Glomerular visceral epithelial cell (primary cell): ENCODE measurements at regions not wholly inside any gene's neighbourhood (a gene's known extent, or its start where the extent isn't known, plus 50 kb on each side); places are given as distances from the start of the nearest gene placed in this dataset.
A peak's percentile ranks its signal among the peaks of the same experiment; 100 is the strongest.

Experiments used
- DNase-seq: peaks from one replicate; pipeline ENCODE4 v3.0.0-alpha.2; 2016; ENCODE audit errors: extremely low spot score

- no peak for DNase-seq
Measured at GRCh38 chr13:33466262-33466661, 180.7 kb upstream of the STARD13 start.

- no peak for DNase-seq
Measured at GRCh38 chr13:33467556-33467955, 182.0 kb upstream of the STARD13 start.

GRCh38 chr13:33471204-33471603 lies 185.6 kb upstream of the STARD13 start:
- no peak for DNase-seq

GRCh38 chr13:33472446-33472845 lies 186.9 kb upstream of the STARD13 start:
- DNase-seq: no peak

GRCh38 chr13:33479105-33479504 lies 193.6 kb upstream of the STARD13 start:
- no peak for DNase-seq

GRCh38 chr13:33480561-33480960 lies 195.0 kb upstream of the STARD13 start:
- no peak for DNase-seq

GRCh38 chr13:33483471-33483870 lies 197.9 kb upstream of the STARD13 start:
- DNase-seq: no peak

GRCh38 chr13:33485247-33485646 lies 199.7 kb upstream of the STARD13 start:
- no peak for DNase-seq

- DNase-seq: no peak
Measured at GRCh38 chr13:33487575-33488243, 202.2 kb upstream of the STARD13 start.

- DNase-seq: no peak
Measured at GRCh38 chr13:33489563-33489962, 204.0 kb upstream of the STARD13 start.

GRCh38 chr13:33490461-33491327 lies 205.1 kb upstream of the STARD13 start:
- DNase-seq: no peak

GRCh38 chr13:33493672-33494365 lies 208.3 kb upstream of the STARD13 start:
- DNase-seq: no peak

- peak; percentile 79 for DNase-seq
Measured at GRCh38 chr13:33494596-33495204, 209.1 kb upstream of the STARD13 start.

GRCh38 chr13:33496336-33496735 lies 210.8 kb upstream of the STARD13 start:
- no peak for DNase-seq

- no peak for DNase-seq
Measured at GRCh38 chr13:33497146-33497845, 211.7 kb upstream of the STARD13 start.

- no peak for DNase-seq
Measured at GRCh38 chr13:33508060-33508459, 222.5 kb upstream of the STARD13 start.

- DNase-seq: peak; percentile 21
Measured at GRCh38 chr13:33509642-33510229, 224.2 kb upstream of the STARD13 start.

GRCh38 chr13:33510350-33510970 lies 224.9 kb upstream of the STARD13 start:
- DNase-seq: no peak

GRCh38 chr13:33512880-33513554 lies 227.5 kb upstream of the STARD13 start:
- no peak for DNase-seq

GRCh38 chr13:33514362-33514761 lies 228.8 kb upstream of the STARD13 start:
- DNase-seq: no peak
